Omental fat pad (tissue), 3 donors: ENCODE measurements at regions not wholly inside any gene's neighbourhood (a gene's known extent, or its start where the extent isn't known, plus 50 kb on each side); places are given as distances from the start of the nearest gene placed in this dataset.
A peak's percentile ranks its signal among the peaks of the same experiment; 100 is the strongest.

Experiments
- ATAC-seq: fragments of 150-250 bp; one replicate; pipeline ENCODE4 v1.9.1; 2016; ENCODE audit warnings: mild to moderate bottlenecking, moderate library complexity; ENCODE audit not compliant: low FRiP score
- DNase-seq: peaks from one replicate; pipeline ENCODE4 v3.0.0-alpha.2; 2019; ENCODE audit warnings: low spot score
- TF ChIP-seq, protein P1 (sequence below), 3 donors: fragments of 450-650 bp; IDR thresholded peaks; one replicate each; pipeline ENCODE4 v1.5.1; 2016 to 2017; ENCODE audit warnings: antibody characterized with exemption in 3 of 3, mild to moderate bottlenecking in 3 of 3, moderate library complexity in 2 of 3

DNA sequence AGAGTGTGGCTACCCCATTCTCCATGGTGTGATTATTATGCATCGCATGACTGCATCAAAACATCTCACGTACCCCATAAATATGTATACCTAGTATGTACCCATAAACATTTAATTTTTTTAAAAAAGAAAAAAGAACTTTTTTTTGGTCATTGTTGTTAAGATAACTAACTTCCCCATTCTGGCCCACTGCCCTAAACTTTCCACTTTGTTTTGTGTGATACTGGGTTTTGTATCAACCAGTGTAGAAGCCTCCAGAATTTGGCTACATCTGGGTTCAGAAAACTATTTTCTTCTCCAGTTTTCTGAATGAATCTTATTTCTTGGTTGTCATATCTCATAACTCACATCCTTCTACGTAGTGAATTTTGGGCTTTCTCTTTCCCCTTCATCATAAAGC is 62.3 kb upstream of the NABP1 start:
- ATAC-seq: no peak
- TF ChIP-seq, protein P1, sequence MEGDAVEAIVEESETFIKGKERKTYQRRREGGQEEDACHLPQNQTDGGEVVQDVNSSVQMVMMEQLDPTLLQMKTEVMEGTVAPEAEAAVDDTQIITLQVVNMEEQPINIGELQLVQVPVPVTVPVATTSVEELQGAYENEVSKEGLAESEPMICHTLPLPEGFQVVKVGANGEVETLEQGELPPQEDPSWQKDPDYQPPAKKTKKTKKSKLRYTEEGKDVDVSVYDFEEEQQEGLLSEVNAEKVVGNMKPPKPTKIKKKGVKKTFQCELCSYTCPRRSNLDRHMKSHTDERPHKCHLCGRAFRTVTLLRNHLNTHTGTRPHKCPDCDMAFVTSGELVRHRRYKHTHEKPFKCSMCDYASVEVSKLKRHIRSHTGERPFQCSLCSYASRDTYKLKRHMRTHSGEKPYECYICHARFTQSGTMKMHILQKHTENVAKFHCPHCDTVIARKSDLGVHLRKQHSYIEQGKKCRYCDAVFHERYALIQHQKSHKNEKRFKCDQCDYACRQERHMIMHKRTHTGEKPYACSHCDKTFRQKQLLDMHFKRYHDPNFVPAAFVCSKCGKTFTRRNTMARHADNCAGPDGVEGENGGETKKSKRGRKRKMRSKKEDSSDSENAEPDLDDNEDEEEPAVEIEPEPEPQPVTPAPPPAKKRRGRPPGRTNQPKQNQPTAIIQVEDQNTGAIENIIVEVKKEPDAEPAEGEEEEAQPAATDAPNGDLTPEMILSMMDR (IDR thresholded peaks at IDR 0.05): no peak

DNA sequence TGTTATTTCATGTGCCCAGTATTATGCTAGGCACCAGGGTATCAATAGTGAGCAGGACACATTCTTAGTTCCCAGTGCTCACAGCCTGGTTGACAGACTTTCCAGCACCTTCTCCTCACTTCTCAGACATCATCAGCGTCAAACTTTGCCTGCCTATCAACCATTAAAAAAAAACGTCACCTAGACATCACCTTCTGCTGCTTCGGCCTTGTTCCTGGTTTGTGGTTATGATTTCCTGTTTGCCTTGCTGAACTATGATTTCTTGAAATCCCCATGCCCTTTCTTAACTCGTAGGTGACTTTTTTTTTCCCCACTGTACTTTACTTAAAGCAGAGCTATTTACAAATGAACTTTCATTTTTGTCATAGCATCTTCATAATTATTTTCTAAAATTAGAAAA is 60.4 kb upstream of the NABP1 start:
- DNase-seq (no peak), ATAC-seq (no peak)
- TF ChIP-seq, protein P1 (IDR thresholded peaks at IDR 0.05): no peak

More for the DNA sequence above, 62.3 kb upstream of the NABP1 start:
- no peak for DNase-seq

DNA sequence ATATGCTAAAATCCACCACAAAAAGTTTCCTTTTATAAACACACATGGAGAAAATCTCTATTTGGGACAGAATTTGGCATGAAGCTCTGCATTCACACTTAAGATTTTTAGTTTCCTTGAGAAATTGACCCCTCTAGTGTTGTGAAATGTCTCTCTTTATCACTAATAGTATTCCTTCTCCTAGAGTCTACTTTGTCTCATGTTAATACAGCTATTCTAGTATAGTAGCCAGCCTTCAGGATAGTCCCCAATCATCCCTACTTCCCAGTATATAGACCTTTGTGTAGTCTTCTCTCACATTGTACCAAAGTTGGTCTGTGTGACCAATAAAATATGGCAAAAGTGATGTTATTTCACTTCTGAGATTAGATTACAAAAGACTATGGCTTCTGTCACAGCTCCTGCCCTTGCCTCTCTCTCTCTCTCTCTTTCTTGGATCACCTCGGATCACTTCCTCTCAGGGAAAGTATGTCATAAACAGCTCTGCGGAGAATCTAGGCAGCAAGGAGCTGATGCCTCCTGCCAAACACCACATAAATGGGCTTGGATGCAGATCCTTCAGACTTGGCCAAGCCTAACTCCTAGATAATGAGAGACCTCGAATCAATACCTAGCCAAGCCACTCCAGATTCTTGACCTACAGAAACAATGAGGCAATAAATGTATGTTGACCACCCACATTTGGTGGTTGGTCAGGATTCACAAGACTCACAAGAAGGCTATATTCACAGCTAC is 59.7 kb upstream of the NABP1 start:
- ATAC-seq (no peak), DNase-seq (no peak)
- TF ChIP-seq, protein P1 (IDR thresholded peaks at IDR 0.05): no peak

DNA sequence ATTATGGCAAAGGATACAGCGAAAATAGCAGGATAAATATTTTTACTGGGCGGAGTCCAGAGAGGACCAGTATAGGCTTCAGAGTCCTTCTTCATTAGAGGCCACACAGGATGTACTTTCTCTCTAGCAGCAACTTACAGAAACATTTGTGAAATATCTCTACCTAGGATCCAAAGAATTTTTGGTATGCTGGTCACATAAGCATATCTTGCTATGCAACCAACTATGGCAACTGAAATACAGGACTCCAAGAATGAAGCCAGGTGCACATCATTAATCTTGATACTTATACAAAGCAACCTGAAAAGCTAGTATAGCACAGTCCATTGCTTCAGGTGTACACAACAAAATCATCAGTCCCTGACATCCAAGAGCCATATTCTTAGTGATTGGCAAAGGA is 59.1 kb upstream of the NABP1 start:
- DNase-seq (no peak), ATAC-seq (no peak)
- TF ChIP-seq, protein P1 (IDR thresholded peaks at IDR 0.05): no peak

DNA sequence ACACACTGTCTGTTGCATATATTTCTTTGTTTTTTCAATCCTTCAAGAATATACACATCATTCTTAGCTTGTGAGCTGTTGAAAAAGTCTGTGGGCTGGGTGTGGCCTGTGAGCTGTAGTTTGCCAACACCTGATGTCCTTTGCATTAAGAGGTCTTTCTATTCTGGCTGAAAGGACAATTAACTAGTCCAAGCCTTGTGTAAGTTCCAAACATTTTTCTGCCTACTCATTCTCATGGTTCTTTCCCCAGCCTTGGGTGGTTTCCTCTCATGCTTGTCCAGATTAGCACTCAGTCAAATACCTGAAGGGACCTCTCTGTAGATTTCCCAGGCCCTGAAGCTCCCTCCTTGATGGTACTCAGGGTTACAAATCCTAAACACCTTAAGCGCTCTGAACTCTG is 57.8 kb upstream of the NABP1 start:
- ATAC-seq (peak; percentile 45), DNase-seq (no peak)
- TF ChIP-seq, protein P1 (IDR thresholded peaks at IDR 0.05): no peak

DNA sequence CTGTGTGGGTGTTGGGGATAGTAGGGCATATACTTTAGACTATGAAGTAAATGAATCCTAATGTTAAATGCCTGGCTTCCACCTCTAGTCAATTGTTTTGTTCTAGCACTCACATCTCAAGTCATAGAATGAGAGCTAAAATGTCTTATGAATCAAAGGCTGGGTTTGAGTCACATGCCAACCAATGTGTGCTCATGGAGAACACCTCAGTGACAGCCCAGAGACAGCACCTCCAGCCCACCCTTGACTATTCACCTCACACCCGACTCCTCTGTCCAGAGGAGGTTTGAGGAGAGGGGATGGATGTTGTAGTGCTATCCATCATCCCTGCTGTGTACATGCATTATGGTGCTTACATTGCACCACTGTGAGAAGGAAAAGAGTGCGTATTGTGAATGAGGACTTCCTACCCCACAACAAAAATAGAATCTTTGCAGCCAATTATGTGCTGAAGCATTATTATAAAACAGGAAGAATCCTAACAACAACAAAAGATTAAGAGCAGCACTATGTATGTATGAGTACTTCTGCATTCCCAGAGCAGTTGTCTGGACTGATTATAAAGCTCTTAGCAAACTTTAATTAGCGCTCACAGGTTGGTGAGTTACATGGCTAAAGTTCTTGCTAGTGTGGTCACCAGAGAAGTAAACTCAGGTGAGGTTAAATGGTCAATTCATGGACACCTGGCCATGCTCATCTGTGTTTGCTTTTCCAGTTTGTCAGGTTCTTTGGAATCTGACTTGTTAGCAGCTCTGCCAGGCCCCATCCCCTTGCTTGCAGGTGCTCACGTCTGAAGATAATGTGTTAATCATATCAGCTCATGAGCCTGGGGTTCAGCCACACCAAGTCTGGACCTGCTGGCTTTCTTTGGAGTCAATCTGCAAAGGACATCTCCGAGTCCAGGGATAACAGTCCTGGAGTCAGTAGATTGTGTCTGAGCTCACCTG is 55.3 kb upstream of the NABP1 start:
- ATAC-seq (no peak), DNase-seq (no peak)
- TF ChIP-seq, protein P1 (IDR thresholded peaks at IDR 0.05): no peak
